IPS DF 4.7 (cell line): ENCODE measurements at regions not wholly inside any gene's neighbourhood (a gene's known extent, or its start where the extent isn't known, plus 50 kb on each side); places are given as distances from the start of the nearest gene placed in this dataset.

Experiments used
- DNase-seq: peaks from one replicate; pipeline ENCODE4 v3.0.0-alpha.2; 2013; ENCODE audit warnings: low spot score; ENCODE audit errors: extremely low read depth

DNA sequence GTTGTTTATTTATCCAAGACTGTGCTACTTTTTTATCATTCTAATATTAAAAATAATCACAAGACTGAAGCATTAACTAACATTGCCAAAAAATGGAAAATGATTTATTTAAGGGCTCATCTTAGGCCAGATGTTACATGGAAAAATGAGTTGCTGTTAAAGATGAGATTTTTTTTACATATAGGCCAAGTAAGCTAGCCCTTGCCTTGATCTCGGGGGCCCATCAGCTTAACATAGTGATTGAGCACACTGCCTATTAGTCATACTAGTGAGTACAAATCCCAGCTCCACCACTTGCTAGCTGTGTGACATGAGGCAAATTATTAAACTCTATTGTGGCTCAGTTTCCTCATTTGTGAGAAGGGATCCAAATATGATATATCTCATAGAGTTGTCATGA is 275.9 kb upstream of the SNX7 start:
- DNase-seq = no peak

DNA sequence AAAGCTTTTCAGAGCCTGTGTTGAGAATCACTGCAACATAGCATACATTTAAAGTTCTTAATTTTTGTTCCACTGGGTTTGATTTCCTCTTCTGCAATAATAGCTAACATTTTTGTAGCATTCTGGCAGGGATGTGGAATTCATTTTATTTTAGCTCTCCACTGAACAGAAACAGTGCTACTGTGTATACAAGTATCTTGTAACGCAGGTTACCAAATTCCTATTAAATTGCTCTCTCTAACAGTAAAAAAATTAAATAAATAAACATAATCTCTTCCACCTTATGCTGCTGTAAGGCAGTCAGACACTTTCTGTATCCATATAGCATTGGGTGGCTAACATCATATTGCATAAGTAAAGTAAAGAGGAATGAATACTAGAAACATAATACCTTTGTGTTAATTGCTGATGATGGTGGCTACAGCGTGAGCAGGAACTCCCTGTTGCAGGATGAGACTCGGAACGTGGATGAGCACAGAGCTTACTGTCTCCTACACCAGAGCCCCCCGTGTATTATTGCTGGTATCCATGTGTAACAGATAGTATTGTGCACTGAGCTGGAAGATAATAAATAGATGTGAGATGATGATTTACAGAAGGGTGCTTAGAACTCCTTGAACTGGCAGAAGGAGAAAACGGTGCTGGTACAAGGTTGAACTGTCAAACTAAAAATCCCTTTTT is 276.9 kb upstream of the SNX7 start:
- DNase-seq = no peak

DNA sequence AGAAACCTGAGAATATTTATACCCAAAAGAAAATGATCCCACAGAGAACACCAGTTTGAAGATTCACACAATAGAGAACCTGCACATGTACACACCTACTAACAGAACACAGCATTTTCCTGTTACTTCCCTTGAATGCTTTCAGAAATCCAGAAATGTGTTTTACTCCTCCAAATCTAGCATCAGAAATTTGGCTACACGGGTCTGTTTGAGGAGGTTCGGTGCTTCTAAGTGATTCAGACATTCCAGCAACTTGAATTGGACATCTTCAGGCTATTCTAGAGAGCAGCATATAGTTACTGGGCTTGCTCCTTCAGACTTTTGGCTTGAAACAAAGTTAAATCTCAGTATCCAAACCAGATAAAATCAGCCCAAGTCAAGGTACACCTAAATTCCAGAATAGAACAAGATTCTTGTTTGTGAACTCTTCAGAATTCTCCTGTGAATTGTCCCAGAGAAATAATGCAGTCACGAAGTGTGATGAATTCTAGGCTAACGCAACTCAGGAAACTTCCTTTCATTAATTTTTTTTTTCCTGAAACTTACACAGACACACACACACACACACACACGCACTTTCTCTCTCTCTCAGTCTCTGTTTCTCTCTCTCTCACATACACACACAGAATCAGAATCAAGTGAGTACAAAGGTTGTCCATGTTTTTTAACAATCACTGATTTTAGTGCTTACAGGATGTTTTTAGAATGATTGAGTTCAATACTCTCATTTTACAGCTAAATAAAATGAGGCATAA is 278.4 kb upstream of the SNX7 start:
- no peak for DNase-seq

DNA sequence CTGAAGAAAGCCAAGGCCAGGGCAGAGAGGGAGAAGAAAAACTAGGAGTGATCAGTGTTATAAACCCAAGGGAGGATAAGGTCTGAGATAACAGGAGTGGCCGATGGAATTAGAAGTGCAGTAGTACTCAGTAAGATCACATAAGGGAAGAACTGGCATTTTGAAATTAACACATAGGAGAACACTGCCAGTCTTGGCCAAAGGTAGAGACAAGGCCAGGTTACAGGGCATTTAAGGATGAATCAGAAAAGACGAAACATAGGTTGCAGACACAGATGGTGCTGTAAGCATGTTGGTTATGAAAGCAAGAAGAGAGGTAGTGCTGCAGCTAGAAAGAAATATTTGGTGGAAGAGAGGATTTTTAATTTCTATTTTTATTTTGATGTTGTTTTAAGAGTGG is 278.9 kb upstream of the SNX7 start:
- no peak for DNase-seq

DNA sequence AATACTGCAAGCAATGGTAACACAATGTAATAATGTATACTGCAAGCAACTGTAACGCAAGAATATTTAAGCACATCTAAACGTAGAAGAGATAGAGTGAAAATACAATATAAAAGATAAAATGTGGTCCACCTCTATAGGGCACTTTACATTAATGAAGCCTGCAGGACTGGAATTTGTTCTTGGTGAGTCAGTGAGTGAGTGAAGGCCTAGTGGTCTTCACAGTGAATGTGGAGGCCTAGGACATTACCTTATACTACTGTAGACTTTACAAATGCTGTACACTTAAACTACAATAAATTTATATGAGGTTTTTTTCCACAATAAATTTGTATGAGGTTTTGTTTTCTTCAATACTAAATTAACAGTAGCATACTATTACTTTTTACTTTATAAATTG is 287.4 kb upstream of the SNX7 start:
- DNase-seq = no peak

DNA sequence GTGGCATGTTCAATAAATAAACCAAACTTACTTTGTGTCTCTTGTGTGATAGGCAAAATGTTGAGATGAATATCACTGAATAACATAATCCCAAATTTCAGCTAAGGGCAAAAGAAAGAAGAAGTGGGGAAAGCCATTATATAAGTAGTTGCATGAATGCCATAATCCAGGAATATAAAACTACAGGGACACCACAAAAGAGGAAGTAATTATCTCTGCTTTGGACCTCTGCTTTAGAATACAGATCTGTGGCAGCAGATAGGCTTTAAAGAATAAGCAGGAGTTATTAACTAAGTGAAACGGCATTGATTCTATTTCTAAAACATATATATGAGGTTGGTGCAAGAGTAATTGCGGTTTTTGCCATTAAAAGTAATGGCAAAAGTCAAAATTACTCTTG is 288.5 kb upstream of the SNX7 start:
- no peak for DNase-seq

DNA sequence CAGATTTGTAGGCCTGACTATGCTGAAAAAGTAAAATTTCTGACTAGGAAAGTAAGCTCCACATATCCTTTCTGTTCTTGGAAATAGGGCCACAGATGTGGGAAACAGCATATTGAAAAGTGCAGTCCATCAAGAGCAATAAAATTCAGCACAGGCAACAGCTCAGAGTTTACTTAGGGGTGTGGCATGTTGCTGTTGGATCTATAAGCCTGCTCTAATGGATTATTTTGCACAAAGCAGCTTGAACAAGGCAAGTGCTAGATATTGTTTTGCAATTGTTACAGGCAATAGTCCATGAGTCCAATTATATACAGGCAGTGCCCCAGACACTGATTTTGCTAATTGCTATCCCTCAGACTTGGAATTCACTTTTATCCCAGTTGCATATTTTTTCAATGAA is 289.8 kb upstream of the SNX7 start:
- DNase-seq = no peak

DNA sequence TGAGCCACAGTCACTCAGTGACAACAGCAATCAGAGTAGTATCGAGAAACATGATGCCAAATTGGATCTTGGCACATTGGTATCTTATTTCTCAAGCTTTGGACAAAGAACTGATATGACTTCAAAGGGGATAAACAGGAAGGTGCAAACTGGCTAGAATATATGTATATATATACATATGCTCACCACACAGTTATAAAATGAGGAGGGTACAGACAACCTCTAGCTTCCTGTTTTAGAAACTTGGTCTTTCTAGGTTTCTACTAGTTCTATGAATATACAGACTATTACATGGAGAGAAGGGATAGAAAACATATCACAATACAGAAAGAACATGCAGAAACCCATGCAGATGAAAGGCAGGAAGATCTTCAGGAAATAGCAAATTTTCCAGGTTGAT is 292.1 kb upstream of the SNX7 start:
- no peak for DNase-seq

DNA sequence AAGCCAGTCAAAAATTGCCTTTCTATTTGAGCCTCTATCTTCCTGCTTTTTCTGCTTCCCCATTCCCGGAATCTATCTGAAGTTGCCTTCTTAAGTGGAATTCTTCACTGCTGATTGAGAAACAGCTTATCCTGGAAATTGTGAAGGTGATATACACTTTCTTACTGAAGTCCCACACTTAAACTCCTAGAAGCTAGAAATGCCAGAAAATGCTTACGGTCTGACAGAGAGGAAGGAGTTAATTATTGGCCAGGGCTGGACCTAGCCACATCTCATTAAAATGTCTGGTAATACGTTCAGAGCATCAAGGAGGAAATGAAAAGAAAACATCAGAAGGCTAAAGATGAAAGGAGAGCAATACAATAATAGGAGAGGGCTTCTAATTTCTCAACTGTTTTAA is 292.5 kb upstream of the SNX7 start:
- DNase-seq = no peak

DNA sequence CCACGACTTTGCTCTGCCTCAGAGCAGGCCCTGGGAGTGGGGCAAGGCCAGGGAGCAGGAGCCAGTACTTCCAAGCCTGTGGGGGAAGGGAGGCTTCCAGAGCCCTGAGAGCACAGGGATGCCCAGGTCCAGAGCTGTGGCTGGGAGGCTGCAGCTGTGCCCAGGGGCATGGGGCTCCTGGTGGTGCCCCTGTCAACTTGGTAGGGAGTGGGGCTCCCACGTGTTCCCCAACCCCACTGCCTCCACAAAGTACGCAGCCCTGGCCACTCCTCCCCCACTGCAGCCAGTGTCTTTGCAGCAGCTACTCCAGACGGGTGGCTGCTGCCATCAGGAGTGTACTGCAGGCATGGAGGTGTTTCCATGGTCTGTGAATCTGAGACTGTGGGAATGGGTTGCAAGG is 294.1 kb upstream of the SNX7 start:
- DNase-seq = no peak

DNA sequence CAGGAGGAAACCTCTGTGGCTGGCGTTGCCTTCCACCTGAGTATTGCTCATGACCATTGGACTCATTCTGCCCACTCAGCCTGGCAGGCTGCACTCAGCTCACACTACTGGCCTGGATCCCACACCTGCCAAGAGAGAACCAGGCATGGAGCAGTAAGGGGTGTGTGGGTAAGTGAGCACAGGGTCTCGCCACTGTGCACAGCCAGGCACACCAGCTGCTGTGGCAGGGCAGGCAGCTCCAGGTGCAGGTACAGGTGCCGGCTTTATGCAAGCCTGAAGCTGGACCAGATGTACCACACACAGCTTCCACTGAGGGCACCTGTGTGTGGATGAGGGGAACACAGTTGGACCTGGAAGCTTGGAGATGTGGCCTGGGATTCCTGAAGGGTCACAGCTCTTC is 295.2 kb upstream of the SNX7 start:
- DNase-seq = no peak

DNA sequence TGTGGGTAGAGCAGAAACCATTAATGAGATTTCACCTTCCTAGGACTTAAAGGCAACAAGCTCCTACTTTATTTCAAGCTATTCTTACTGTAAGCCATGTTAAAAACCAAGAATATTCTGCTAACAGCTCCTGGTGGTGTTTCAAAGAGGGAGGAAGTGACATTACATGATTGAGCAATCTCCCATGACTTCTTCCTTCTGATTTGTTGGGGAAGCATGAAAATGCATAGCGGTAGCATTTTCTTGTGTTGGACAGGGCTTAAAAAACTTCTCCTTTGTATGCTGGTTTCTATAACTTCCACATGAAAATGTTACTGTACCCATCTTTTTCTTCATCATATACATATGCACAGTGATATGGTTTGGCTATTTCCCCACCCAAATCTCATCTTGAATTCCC is 297.0 kb upstream of the SNX7 start:
- DNase-seq = no peak

DNA sequence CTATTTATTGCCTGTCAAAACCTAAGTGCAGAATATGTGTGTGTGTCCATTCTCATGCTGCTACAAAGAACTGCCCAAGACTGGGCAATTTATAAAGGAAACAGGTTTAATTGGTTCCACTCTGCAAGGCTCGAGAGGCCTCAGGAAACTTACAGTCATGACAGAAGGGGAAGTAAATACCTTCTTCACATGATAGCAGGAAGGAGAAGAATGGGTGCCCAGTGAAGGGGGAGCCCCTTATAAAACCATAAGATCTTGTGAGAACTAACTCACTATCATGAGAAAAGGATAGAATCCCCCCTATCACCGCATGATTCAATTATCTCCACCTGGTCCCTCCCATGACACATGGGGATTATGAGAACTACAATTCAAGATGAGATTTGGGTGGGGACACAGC is 300.7 kb upstream of the SNX7 start:
- no peak for DNase-seq

DNA sequence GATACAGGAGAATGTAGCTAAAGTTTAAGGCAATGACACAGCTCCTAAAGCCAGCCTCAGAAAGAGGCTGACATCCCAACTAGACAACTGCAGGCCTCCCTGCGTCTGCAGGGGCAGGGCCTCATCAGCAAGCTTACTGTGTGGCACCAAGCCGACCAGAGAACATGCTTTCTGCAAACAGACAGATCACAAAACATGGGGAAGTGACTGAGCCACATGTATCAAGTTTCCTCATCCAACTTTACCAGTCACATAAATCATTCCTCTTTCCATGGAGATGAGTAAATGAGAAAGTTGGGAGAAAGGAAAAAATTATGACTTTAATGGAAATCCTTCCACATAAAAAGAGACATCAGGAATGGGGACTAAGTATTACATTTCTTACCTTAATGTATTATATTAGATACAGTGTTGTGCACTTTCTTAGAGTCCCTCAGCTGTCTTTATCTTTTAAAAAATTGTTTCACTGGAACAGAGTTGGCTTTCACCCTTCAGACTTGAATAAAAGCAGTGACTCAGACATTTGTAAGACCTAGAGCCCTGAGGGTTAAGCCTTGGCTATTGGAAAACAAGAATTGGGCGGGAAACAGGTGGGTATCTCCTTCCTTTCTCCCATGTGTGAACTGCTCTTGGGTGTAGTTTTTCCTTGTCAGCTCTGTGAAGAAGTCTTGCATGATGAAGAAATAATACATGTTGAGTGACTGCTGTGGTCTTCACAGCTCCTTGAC is 305.7 kb upstream of the SNX7 start:
- DNase-seq = no peak

DNA sequence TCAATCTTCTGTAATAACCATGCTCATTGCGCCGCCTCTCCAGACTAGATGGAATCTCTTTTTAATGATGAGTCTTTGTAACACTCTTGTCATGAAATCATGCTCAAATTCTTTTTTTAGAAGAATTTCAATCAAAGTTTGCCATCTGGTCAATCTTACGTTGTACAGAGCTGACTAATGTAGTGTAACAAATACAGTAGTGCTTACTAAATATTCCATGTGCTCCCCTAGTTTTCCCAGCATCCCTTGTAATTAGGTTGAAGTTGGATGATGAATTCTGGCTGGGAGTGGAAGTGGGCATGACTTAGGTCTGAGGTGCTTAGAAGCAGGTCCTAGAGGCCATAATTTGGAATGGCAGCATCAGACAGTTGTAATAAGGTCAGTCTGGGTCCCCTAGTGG is 309.1 kb upstream of the SNX7 start:
- no peak for DNase-seq

DNA sequence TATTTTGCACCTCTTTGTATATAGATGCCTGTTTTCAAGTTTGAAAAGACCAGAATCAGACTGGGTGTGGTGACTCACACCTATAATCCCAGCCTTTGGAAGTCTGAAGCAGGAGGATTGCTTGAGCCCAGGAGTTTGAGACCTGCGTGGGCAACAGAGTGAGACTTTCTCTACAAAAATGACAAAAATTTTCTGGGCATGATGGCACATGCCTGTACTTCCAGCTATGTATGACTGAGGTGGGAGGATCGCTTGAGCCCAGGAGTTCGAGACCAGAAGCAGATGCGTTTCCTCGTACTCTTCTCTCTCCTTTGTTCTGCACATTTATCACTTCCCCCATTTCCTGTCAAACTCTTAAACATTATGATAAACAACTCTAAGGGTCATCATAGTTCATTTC is 310.0 kb upstream of the SNX7 start:
- DNase-seq = no peak

DNA sequence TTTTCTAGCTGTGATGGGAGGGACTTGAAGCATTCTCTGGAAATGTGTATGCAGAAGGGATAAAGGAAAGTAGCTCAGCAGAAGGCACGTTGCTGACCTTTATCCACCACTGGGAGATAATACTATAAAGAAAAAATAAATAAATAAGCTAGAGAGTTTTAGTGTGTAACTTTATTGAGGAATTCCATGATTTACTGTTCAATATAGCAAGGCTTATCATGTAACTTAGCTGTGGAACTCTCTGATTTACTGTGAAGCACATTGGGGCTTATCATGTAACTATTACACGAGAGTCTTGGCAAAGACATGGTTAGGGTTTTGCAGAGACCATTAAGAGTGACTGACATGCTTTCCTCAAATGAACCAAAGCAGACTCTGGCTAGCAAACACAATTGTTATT is 316.1 kb upstream of the SNX7 start:
- no peak for DNase-seq

DNA sequence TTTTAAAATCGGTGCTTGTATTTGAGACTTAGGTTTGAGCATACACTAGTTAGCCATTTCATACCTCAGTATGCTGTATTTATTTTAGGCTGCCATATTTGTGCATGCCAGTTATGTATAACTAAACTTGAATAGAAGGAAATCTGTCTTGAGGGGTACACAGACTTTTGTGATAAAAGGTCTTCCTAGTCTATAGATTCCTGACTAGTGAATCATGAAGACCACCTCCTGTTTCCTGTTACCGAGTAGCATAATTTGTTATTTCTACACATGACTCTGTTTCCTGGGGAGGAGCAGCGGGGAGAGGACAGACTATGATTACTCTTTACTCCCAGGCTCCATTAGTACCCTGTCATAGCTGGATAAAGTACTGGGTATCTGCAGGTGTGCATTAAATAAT is 316.8 kb upstream of the SNX7 start:
- no peak for DNase-seq

DNA sequence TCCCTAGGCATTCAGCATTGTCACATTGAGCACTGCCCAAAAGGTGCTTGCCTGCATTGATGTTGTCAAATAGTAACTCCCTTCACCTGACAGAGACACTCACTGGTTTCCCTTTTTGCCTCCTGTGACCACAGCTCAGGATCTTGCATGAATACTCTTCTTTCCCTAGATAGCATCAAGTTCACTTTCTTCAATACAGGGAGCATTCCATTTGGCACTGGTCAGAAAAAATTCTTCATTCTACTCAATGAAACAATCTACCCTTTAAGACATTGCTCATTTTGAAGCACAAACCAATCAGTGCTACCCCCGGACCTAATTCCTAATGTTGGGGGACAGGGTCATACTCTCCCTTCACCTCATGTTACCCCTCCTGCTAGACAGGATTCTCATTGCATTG is 319.0 kb upstream of the SNX7 start:
- no peak for DNase-seq

DNA sequence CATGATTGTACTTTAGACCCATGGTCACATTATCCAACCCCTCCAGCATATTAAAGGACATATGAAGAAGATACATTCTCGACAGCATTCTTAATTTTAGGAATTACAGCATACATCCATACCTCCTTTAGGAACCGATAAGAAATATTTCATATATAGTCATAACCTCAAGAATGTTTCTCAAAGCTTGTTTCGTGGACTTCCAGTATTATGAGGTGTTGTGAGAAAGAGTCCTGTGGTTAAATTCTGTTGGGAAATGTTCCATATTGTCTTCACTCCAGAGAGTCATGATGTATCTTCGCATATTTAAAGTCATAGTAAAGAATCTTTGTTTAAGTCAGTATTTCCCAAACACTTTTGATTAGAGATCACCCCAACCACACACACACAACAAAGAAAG is 321.0 kb upstream of the SNX7 start:
- DNase-seq = no peak

DNA sequence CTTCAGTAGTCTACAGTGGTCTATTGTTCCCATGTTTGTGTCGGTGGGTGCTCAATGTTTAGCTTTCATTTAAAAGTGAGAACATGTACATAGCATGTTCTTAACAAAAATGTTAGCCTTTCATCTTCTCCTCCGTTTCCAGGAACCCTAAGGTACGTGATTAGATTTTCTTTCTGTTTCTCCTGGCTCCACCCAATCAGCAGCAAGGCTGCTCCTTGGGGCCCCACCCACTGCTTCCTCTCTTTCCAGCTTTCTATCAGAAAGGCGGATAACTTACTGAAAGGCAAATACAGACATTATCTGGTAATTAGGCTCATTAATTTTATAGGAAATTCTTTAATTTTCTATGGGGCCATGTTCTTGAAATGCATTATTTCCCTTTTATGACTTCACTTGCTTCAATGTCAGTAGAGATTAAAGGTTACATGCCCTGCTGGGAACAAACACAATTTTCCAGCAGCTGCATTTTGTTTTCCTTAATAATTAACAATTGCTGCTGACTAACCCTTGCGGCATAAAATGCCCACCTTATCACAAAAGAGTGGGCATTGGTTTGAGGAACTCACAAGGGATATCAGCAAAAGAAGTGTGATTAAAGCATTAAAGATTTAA is 324.9 kb upstream of the SNX7 start:
- no peak for DNase-seq

DNA sequence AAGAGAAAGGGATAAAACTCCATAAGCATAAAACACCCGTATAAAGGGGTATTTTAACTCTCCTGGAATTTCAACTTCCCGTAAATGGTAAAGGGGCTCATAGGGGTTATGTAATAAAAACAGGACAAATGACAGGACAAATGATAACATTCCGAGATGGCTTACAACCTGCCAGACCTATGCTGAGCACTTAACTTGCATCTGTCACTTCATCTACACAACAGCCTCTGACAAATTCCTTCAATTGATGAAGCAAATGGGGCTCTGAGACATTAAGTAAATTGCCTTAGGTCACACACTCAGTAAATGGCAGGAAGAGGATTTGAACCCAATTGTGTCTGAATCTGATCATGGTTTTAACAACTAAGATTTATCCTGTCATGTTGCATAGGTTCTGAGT is 327.6 kb upstream of the SNX7 start:
- DNase-seq = no peak
